ENCODE measurements at regions not wholly inside any gene's neighbourhood (a gene's known extent, or its start where the extent isn't known, plus 50 kb on each side); places are given as distances from the start of the nearest gene placed in this dataset.

DNA sequence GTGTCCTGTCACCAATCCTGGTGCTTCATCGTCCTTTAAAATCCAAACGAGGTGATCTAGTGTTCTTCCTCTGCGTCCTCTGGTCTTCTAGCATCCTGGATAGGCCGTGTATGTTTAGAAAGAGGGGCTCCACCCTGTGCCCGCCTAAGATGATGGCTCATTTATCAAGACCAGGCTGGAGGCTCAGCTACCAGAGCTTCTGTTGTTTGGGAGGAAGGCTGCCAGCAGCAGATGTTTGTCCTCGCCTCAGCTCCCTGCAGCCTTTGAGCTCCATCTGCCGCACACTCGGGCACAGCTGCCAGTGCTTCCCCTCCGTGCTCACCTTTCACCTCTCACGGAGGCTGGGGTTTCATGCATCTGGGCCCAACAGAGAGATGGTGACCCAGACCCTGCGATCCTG, 954.7 kb upstream of the RBFOX1 start:
- no peak for DNase-seq (ENCODE audit: low spot score)
- TF ChIP-seq, protein P1, sequence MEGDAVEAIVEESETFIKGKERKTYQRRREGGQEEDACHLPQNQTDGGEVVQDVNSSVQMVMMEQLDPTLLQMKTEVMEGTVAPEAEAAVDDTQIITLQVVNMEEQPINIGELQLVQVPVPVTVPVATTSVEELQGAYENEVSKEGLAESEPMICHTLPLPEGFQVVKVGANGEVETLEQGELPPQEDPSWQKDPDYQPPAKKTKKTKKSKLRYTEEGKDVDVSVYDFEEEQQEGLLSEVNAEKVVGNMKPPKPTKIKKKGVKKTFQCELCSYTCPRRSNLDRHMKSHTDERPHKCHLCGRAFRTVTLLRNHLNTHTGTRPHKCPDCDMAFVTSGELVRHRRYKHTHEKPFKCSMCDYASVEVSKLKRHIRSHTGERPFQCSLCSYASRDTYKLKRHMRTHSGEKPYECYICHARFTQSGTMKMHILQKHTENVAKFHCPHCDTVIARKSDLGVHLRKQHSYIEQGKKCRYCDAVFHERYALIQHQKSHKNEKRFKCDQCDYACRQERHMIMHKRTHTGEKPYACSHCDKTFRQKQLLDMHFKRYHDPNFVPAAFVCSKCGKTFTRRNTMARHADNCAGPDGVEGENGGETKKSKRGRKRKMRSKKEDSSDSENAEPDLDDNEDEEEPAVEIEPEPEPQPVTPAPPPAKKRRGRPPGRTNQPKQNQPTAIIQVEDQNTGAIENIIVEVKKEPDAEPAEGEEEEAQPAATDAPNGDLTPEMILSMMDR (IDR thresholded peaks at IDR 0.05; ENCODE audit: extremely low read depth, missing control alignments), result no peak

DNA sequence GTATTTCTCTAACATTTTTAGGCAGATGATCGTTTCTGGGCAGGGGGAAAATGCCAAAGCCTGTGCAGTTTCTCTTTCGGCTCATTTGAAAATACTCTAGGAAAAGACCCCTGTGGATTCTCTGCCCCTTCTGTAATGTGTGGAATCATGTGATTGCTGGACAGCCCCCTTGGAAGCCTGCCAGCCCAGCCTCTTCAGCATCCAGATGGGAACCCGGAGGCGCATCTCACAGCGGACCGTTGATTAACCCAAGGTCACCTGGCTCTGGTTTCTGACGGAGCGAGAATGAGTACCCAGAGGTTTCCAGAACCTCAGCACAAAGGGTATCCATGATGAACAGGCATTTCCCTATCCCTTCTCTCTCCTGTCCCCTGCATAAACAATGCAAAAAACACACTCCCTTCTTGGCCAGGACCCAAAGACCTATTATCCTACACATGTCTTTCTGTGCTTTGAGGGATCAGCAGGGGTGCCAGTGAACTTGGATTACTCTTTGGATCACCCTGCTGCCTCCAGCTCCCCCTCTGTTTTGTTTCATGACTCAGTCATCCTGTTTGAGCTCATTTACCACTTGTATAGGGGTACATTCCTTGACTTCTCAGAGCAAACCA, 957.1 kb upstream of the RBFOX1 start:
- TF ChIP-seq, protein P1 (IDR thresholded peaks at IDR 0.05; ENCODE audit: extremely low read depth, missing control alignments), result no peak
- DNase-seq (ENCODE audit: low spot score), result no peak

DNA sequence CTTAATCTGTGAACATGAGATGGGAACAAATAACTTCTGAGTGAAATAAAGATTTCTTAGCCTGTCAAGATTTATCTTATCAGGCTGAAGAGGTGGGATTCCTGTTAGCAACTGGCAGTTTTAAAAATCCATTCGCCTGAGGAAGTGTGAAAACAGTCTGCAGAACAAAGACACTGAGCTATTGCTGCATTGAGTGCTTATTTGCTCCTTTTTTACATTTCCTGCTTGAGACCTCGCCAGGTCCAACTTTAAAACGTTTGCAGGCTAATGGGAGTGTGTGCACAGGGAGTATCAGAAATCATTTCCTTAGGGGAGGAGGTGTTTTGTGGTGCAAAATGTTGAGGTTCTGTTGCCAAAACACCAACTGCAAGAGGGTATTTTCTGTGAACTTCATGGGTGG, 957.8 kb upstream of the RBFOX1 start:
- DNase-seq (ENCODE audit: low spot score), result no peak
- TF ChIP-seq, protein P1 (IDR thresholded peaks at IDR 0.05; ENCODE audit: extremely low read depth, missing control alignments), result no peak

DNA sequence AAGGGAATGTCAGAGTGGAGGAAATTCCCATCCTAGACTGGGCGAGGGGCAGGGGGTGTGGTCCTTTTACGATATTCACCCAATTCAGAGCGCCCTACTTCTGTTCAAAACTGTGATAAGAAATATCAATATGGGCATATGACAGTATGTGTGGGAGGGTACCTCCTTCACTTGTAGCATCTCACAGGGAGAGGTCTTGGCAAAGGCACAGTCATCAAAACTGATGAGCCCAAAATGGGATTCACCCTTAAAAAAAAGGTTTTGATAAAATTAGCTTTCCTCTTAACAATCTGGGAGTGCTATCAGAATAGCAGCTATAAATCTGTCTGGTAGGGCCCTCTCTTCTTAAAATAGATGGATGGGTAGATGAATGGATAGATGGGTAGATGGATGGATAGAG, 967.8 kb upstream of the RBFOX1 start:
- DNase-seq (ENCODE audit: low spot score), result no peak
- TF ChIP-seq, protein P1 (IDR thresholded peaks at IDR 0.05; ENCODE audit: extremely low read depth, missing control alignments), result no peak

DNA sequence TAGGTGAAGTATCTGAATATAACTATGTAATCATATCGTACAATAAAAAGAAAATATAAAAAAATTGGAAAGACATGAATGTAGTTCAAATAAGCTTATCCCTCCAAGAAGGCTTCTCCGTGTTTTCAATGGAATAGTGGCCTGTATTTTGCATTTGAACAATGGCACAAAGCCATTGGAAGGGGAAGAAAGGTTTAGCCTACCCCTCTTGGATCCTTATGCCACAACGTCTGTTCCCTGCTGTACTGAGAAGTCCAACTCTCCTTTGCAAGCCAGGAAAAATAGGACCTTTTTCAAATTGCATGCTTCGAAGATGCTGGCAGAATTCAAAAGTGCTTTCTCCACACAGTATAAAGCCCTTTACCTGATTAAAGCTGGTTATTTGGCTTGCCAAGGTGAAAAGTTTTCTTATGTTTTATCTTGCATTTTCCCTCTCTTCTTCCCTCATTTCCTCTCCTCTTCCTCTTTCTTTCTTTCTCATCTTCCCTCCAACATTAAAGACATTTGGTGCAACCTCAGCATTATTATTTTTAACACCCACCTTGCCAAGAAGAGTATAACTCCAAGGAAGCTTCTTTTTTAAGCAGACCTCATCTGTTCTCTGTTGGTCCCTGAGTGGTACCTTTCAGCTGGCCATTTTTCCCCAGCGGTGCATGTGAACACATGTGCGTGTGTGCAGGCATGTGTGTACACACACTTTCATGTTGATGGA, 968.6 kb upstream of the RBFOX1 start:
- no peak for DNase-seq (ENCODE audit: low spot score)
- TF ChIP-seq, protein P1 (IDR thresholded peaks at IDR 0.05; ENCODE audit: extremely low read depth, missing control alignments), result no peak

DNA sequence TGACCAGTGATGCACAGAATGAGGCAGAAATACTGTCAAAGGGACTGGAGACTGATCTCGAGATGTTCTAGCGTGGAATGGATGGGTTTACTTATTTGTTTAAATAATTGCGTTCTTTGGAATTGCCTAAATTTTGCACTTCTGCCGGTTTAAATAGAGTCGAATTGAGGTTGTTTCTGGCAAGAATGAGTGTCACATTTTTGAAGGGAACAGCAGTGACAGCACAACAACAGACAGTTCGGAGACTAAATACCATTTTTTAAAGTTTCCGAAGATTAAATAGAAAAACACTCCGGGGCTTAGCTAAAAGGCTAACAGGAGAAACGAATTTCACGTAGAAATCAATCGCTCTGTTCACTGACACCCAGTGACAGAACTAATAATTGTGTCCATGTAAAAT, 969.2 kb upstream of the RBFOX1 start:
- DNase-seq (ENCODE audit: low spot score), result no peak
- TF ChIP-seq, protein P1 (IDR thresholded peaks at IDR 0.05; ENCODE audit: extremely low read depth, missing control alignments), result no peak

DNA sequence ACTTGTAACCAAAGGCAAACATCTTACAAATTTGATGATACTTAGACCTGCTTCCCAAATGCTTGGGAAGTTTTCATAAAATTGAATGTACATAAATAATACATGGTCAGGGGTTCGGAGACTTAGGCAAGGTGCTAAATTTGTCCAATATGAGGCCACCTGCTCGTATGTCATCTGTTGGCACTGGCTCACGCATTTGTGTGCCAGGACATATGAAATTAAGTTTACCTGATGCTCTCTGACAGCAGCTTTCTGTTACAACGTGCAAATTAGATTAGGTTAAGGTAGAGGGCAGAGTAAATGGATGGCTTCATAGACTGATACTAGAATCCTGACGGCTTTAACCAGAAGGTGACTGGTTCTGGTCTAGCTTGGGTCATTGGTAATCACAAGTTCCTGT, 970.3 kb upstream of the RBFOX1 start:
- no peak for DNase-seq (ENCODE audit: low spot score)
- TF ChIP-seq, protein P1 (IDR thresholded peaks at IDR 0.05; ENCODE audit: extremely low read depth, missing control alignments), result no peak

Data from GM20000 (cell line).